GM12892 (cell line): ENCODE measurements at regions not wholly inside any gene's neighbourhood (a gene's known extent, or its start where the extent isn't known, plus 50 kb on each side); places are given as distances from the start of the nearest gene placed in this dataset.

Experiments used
- POLR2A ChIP-seq: IDR thresholded peaks from 2 replicates; pipeline ENCODE4 v1.6.1; 2011; ENCODE audit warnings: low read depth, low read length, control low read depth
- POLR2AphosphoS5 ChIP-seq: IDR thresholded peaks from 2 replicates; pipeline ENCODE4 v1.6.1; 2011; ENCODE audit warnings: low read depth, low read length, control low read depth
- TAF1 ChIP-seq: IDR thresholded peaks from 2 replicates; pipeline ENCODE4 v1.6.1; 2011; ENCODE audit warnings: low read depth, mild to moderate bottlenecking, control low read depth, low read length, borderline replicate concordance

- TF ChIP-seq POLR2A (no peak), POLR2AphosphoS5 (no peak), TAF1 (no peak)
Observed at GRCh38 chr5:3460416-3460815, 135.2 kb upstream of the IRX1 start.
